GM20431 (cell line): ENCODE measurements at regions not wholly inside any gene's neighbourhood (a gene's known extent, or its start where the extent isn't known, plus 50 kb on each side); places are given as distances from the start of the nearest gene placed in this dataset.
"Not testable (repeated sequence)": the region's sequence is repeated elsewhere in the genome, so short reads cannot be mapped to it uniquely, and the experiment has no call there.

ENCODE experiments used
- in situ Hi-C: fragments of 300-500 bp; cut with MseI, MboI; formaldehyde crosslinking; loops from one replicate; pipeline ENCODE4 v1.15.0; 2020; ENCODE audit warnings: low sequenced_read_pairs; ENCODE audit not compliant: unreplicated experiment

DNA sequence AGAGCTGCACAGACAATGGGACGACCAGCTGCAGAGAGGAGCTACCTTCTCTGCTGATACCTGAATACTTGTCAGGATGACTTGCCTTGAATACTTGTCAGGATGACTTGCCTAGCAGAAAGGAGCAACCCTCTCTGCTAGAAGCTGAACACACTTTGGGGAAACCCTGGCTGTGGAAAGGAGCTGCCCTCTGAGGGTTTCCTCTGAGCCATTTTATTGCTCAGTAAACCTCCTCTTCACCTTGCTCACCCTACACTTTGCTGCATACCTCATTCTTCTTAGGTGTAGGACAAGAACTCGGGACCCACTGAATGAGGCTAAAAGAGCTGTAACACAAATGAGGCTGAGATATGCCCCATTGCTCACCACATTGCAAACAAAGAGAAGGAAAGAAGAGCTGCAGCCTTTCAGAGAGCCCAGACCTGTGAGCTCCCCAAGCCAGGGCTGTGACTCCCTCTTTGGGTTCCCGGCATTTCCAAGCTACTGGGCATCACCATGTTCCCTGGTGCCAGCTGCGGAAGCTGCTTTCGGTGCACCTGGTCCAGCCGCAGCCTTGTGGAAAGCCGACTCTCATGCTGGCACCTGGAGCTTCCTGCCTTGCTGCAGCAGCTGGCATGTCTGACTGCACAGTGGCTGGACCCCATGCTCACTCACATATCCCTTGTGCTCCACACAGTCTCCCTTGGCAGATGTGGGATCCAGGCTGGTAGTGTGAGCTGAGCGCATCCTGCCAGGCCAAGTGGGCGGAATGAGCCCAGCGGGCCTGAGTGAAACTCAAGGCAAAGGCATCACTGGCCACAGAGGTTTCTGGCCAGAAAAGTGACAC, 106.7 kb upstream of the AHI1 start:
- in situ Hi-C loops = no loop called here

- in situ Hi-C loops = no loop called here
Measured at GRCh38 chr6:135605278-135605790, 107.8 kb upstream of the AHI1 start.

GRCh38 chr6:135606392-135606791, 108.9 kb upstream of the AHI1 start:
- in situ Hi-C loops = no loop called here

DNA sequence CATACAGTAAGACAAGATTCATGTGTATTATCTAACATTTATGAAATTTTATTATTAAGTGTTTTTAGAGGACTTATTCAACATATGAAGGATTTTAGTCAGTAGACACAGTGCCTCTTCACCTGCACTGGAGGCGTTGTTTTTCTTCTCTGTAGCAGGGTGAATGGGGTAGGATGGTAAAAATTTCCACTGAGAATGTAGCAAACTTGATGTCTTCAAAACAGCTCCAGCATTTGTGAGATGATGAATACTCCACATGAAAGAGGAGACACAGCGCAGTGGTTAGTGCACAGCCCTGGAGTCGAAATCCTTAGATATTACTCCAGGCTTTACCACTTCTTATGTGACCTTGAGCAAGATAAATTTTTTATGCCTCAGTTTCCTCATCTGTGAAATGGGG, 110.5 kb upstream of the AHI1 start:
- in situ Hi-C loops = no loop called here

GRCh38 chr6:135610192-135610591, 112.7 kb upstream of the AHI1 start:
- in situ Hi-C loops = not testable (repeated sequence)

- in situ Hi-C loops = no loop called here
Measured at GRCh38 chr6:135616655-135617054, 119.1 kb upstream of the AHI1 start.

- in situ Hi-C loops = no loop called here
Measured at GRCh38 chr6:135617222-135617621, 119.7 kb upstream of the AHI1 start.

- in situ Hi-C loops = no loop called here
Measured at GRCh38 chr6:135622081-135622480, 124.5 kb upstream of the AHI1 start.

GRCh38 chr6:135623979-135624378, 126.4 kb upstream of the AHI1 start:
- in situ Hi-C loops = no loop called here

DNA sequence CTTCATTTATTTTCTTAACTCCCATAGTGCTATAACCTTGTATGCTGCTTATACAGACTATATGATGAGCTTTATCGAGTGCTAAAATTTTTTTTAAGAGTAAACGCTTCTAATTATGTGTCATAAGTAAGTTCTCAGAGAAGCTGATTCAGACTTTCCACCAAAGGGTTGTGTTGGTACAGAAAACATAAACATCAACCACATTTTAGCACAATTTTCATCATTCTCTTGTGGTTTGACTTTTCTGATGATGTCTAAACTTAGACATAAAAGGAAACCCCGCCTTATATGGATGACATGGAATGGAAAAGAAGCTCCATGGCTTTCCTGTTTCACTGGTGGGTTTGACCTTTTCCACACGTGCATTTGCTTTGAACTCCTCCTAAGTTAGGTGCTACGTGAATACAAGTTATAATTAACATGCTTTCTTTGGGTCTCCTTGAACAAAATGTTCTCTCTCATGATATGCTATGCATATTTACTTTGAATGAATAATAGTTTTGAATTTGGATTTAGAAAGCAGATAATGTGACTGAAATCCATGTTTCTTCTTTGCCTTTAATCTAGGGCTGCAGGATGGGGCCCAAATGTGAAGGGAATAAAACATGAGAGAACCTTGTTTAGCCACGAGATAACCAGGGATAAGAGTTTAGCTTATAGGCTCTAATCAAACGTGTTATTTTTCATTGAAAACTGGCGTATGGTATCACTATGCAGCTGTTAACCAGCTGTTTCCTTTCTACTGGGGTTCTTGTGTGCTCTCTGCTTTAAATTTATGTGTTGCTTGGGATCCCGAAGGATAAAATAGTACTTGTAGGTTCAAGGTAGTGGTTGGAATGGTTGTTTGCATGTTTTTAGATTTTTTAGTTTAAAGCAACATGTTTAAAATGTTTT, 127.1 kb upstream of the AHI1 start:
- in situ Hi-C loops = no loop called here

GRCh38 chr6:135626001-135626400, 128.5 kb upstream of the AHI1 start:
- in situ Hi-C loops = not testable (repeated sequence)

DNA sequence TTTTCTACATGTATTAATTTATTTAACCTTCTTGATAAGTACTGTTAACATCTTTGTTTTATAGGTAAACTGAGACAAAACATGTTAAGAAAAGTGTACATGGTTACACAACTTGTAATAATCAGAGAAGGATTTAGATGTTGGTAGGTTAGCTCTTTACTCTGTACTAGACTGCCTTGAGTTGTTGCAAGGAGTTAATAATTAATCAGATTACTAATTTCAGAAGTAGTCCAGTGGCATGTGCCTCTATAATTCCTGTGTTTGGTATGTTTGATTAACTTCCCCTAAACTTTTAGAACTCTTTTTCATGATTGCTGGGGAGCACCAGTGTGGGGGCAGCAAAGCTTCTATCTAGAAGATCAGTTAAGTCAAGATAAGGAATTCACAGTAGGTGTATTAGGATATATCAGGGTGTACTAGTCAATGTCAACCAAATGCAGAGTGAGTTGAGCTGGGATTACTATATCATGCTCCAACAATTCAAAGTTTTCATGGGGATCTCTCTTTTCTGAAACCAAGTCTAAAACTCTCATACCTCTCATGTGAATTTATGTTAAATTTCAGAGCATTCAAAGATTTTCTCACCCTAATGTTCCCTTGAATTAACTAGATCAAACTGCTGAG, 129.7 kb upstream of the AHI1 start:
- in situ Hi-C loops = no loop called here

DNA sequence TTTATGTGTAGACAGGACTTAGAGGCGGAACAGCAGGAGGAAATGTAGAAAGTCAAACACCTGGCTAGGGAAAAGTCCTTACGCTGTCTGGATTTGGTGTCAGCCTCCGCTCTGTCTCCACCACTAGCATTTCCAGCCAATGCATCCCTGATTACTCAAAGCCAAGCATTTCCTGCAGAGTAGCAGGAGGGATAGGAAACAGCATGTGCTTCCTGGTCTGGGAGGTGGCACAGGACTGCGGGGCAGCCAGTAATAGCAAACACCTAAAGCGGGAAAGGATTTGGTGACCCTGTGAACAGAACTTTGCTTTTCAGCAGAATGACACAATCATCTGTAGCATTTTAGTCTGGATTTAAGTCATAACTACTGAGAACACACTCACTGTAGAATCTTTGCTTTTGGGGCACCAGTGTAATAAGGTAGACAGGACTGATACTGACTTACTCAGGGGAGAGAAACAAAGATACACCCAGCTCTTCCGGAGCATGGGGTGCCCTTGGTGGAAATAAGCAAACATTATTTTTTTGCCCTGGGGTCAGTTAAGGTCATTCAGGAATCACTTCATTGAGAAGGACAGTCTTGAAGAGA, 133.3 kb upstream of the AHI1 start:
- in situ Hi-C loops = no loop called here

DNA sequence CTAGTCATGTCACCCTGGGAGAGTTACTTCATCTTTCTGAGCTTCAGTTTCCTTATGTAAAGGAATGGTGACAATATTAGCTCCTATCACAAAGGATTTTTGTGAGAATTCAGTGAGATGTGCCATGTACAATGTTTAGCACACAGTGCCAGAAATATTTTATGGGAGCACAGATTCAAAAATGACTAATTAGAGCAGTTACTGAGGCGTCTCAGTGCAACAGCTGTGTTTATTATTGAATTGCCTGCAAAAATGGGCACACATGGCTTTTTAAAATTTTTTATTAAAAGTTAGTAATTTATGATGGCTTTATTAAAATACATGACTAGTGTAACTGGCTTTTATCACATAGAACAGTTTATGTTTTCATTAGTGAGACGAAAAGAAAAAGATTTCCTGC, 134.3 kb upstream of the AHI1 start:
- in situ Hi-C loops = no loop called here

DNA sequence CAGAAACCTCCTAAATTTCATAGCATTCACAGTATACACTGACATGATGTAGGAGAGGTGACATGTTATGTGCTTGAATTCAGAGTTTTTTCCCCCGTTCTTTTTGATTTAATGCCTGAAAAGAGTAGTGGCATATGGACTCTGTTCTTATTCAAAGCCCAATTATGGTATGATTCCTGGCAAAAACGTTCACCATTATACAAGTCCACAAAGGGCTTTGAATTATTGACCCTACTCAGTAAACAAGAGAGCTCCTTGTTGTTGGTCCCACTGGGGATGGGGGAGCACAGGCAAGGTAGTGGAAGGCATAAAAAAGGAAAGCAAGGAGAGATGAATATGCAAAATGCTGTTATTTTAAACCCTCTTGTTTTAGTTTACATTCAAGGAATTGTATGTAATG, 136.0 kb upstream of the AHI1 start:
- in situ Hi-C loops = no loop called here

DNA sequence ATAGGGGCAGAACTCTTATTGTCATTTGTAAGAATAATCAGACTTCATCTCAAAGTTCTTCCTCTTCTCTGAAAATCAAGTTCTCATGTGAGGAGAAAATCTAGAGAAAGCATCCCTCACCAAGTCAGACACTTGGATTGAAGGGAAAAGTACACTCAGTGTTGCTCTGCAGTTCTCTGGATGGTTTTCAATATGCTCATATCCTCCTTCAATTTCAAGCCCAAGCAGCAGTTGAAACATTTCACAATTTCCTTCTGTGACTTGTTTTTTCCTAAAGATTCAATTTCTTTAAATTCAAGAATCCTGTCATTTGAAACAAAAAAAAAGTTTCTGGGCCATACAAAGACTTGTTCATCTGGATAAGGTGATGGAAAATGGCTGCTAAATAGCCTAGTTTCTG, 140.2 kb upstream of the AHI1 start:
- in situ Hi-C loops = no loop called here

GRCh38 chr6:135638108-135638507, 140.6 kb upstream of the AHI1 start:
- in situ Hi-C loops = no loop called here

- in situ Hi-C loops = no loop called here
Measured at GRCh38 chr6:135640048-135640447, 142.5 kb upstream of the AHI1 start.

DNA sequence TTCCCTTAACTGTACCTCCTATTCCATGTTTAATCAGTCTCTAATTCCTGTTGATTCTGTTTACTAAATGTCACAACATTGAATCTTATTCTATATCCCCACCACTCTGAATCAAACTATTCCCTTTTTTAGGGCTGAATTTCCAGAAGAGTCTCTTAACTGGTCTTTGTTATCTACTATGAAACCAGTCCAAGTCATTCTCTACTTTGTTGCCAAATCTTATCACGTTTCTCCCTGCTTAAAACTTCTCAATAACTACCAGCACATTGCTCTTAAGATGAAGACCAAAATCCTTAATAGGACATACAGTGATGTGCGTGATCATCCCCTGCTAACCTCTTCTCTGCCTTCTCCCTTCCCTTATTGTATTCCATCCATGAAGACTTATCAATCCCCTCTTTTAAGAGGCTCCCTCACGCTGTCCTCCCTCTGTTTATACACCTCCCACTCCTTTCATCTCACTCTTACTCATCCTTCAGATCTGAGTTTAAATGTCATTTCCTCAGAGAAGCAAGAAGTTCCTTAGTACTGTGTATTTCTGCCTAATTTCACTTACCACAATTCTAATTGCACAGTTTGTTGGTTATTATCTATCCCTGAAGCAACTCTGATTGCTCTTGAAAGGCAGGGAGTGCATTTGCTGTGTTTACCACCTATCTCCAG, 143.0 kb upstream of the AHI1 start:
- in situ Hi-C loops = no loop called here

GRCh38 chr6:135642912-135643311, 145.4 kb upstream of the AHI1 start:
- in situ Hi-C loops = no loop called here
